Brain microvascular endothelial cell (primary cell): ENCODE measurements at regions not wholly inside any gene's neighbourhood (a gene's known extent, or its start where the extent isn't known, plus 50 kb on each side); places are given as distances from the start of the nearest gene placed in this dataset.

Experiments
- DNase-seq: peaks from one replicate; pipeline ENCODE4 v3.0.0-alpha.2; 2020
- H3K27ac ChIP-seq: fragments of 250-450 bp; sonication (Bioruptor Pico); 2 replicates; pipeline ENCODE4 v1.5.1; 2020; ENCODE audit warnings: mild to moderate bottlenecking, moderate library complexity
- H3K27me3 ChIP-seq: fragments of 250-450 bp; sonication (Bioruptor Pico); replicated peaks from 2 replicates; pipeline ENCODE4 v1.5.1; 2020; ENCODE audit warnings: mild to moderate bottlenecking
- H3K36me3 ChIP-seq: fragments of 250-450 bp; sonication (Bioruptor Pico); replicated peaks from 2 replicates; pipeline ENCODE4 v1.5.1; 2020; ENCODE audit warnings: mild to moderate bottlenecking
- H3K4me3 ChIP-seq: 2 replicates; pipeline ENCODE4 v1.5.1; 2011; ENCODE audit warnings: low read depth, mild to moderate bottlenecking, control low read depth, low read length, moderate library complexity
- in situ Hi-C: cut with HindIII; loops from 2 replicates; pipeline ENCODE4 v1.10.0; 2017; ENCODE audit warnings: low sequenced_read_pairs, low pct_ligation_motif_present
- TF ChIP-seq, protein P1 (sequence below): IDR thresholded peaks from 2 replicates; pipeline ENCODE4 v1.5.1; 2011; ENCODE audit warnings: low read depth, mild to moderate bottlenecking, moderate library complexity, low read length, control low read depth, inconsistent platforms; ENCODE audit errors: missing control alignments

DNA sequence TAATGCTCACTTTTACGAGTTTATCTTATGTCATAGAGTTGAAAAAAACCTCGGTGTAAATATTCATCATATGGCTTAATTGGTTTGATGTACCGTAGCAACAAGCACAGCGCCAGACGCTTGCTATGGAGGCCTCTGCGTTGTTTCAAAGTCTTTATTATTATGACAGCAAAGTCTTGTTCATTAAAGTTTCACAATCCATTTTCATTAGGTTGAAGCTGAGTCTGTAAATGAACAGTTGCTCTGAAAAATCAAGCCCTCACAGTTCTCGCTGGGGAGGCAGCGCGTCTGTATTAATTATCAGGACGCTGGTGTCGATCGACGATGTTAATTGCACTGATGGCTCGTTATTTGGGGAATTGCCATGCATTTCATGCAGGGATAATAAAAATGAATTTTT, 185.6 kb downstream of the INSC start:
- TF ChIP-seq, protein P1, sequence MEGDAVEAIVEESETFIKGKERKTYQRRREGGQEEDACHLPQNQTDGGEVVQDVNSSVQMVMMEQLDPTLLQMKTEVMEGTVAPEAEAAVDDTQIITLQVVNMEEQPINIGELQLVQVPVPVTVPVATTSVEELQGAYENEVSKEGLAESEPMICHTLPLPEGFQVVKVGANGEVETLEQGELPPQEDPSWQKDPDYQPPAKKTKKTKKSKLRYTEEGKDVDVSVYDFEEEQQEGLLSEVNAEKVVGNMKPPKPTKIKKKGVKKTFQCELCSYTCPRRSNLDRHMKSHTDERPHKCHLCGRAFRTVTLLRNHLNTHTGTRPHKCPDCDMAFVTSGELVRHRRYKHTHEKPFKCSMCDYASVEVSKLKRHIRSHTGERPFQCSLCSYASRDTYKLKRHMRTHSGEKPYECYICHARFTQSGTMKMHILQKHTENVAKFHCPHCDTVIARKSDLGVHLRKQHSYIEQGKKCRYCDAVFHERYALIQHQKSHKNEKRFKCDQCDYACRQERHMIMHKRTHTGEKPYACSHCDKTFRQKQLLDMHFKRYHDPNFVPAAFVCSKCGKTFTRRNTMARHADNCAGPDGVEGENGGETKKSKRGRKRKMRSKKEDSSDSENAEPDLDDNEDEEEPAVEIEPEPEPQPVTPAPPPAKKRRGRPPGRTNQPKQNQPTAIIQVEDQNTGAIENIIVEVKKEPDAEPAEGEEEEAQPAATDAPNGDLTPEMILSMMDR = no peak
- Histone ChIP-seq H3K27ac (no peak overlapping the region), H3K27me3 (no peaks in the 10 kb centered on the region), H3K36me3 (no peaks in the 10 kb centered on the region), H3K4me3 (no peak overlapping the region)
- in situ Hi-C loops = no loop called here
- no peak for DNase-seq

DNA sequence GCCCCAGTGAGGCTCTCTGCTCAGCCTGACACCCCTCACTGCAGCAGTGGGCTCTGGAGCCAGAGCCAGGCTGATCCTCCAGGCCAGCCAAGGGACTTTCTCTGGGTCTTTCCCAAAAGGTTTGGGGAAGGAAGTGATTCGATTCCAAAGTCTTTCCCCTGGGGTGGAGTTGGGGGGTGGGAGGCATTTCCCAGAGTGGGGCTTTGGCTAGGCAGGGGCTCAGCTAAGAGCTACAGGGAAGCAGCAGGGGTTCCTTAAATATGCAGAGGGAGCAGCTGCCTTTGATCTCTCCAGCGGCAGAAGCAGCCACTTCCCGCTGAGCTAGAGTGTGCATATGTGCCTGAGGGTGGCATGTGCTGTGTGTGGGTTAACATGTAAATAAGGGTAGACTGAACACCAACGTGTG, 192.9 kb downstream of the INSC start:
- TF ChIP-seq, protein P1 = no peak
- in situ Hi-C loops = no loop called here
- H3K27me3 ChIP-seq = no peaks in the 10 kb centered on the region
- DNase-seq = no peak
- no peaks in the 10 kb centered on the region for H3K36me3 ChIP-seq
- H3K4me3 ChIP-seq = no peak overlapping the region
- H3K27ac ChIP-seq = no peak overlapping the region

- no peaks in the 10 kb centered on the region for H3K27me3 ChIP-seq
- TF ChIP-seq, protein P1 = no peak
- H3K36me3 ChIP-seq = no peaks in the 10 kb centered on the region
- no peak overlapping the region for H3K4me3 ChIP-seq
- no peak for DNase-seq
- in situ Hi-C loops = no loop called here
- H3K27ac ChIP-seq = no peak overlapping the region
Observed at GRCh38 chr11:15308840-15309239, 194.1 kb downstream of the INSC start.

GRCh38 chr11:15309296-15309695, 194.6 kb downstream of the INSC start:
- no peaks in the 10 kb centered on the region for H3K36me3 ChIP-seq
- no peaks in the 10 kb centered on the region for H3K27me3 ChIP-seq
- TF ChIP-seq, protein P1 = no peak
- H3K4me3 ChIP-seq = no peak overlapping the region
- in situ Hi-C loops = no loop called here
- no peak for DNase-seq
- H3K27ac ChIP-seq = no peak overlapping the region

- DNase-seq = no peak
- no peaks in the 10 kb centered on the region for H3K36me3 ChIP-seq
- H3K4me3 ChIP-seq = no peak overlapping the region
- in situ Hi-C loops = no loop called here
- no peaks in the 10 kb centered on the region for H3K27me3 ChIP-seq
- H3K27ac ChIP-seq = no peak overlapping the region
- TF ChIP-seq, protein P1 = no peak
Observed at GRCh38 chr11:15313862-15314261, 199.1 kb downstream of the INSC start.

GRCh38 chr11:15318814-15319213, 204.1 kb downstream of the INSC start:
- in situ Hi-C loops = no loop called here
- TF ChIP-seq, protein P1 = no peak

More at GRCh38 chr11:15318814-15319213, 204.1 kb downstream of the INSC start:
- Histone ChIP-seq H3K27ac (no peak overlapping the region), H3K36me3 (no peaks in the 10 kb centered on the region), H3K4me3 (no peak overlapping the region), H3K27me3 (no peaks in the 10 kb centered on the region)
- no peak for DNase-seq
